ENCODE measurements at regions not wholly inside any gene's neighbourhood (a gene's known extent, or its start where the extent isn't known, plus 50 kb on each side); places are given as distances from the start of the nearest gene placed in this dataset.

- TF ChIP-seq CTCF (IDR thresholded peaks at IDR 0.05), result no peak
- Histone ChIP-seq H3K9me3 (no peaks in the 10 kb centered on the region), H3K4me3 (no peak overlapping the region), H3K36me3 (ENCODE audit: low read depth) (no peaks in the 10 kb centered on the region), H3K4me1 (ENCODE audit: low read depth) (no peaks in the 10 kb centered on the region)
- DNase-seq (no peak), ATAC-seq (no peak)
- intact Hi-C loops (cut with DNase I, micrococcal nuclease), result loop anchor here in 1 of 2 donors (5.0 kb wide), 1 partner anchor 252 kb away; no protein-coding TSS in a partner anchor
Observed at GRCh38 chr2:71799013-71799575, 345.7 kb downstream of the DYSF start.

GRCh38 chr2:71798266-71799012 is 345.1 kb downstream of the DYSF start:
- no peaks in the 10 kb centered on the region for H3K36me3 ChIP-seq (ENCODE audit: low read depth)
- intact Hi-C loops (cut with DNase I, micrococcal nuclease), result loop anchor here in 1 of 2 donors (5.0 kb wide), 1 partner anchor 251 kb away; no protein-coding TSS in a partner anchor
- peak in 2 of 3 donors; percentile 41 to 42 for DNase-seq
- TF ChIP-seq CTCF (IDR thresholded peaks at IDR 0.05), result peak; percentile 61
- peak; percentile 70 for ATAC-seq
- no peak overlapping the region for H3K4me3 ChIP-seq
- H3K4me1 ChIP-seq (ENCODE audit: low read depth), result no peaks in the 10 kb centered on the region
- no peaks in the 10 kb centered on the region for H3K9me3 ChIP-seq

- intact Hi-C loops (cut with DNase I, micrococcal nuclease), result loop anchor here in 1 of 2 donors (5.0 kb wide), 1 partner anchor 250 kb away; no protein-coding TSS in a partner anchor
- no peak for TF ChIP-seq CTCF (IDR thresholded peaks at IDR 0.05)
- DNase-seq, result no peak
Observed at GRCh38 chr2:71797035-71797810, 343.9 kb downstream of the DYSF start.

GRCh38 chr2:71796174-71796593 is 342.8 kb downstream of the DYSF start:
- H3K4me3 ChIP-seq, result no peak overlapping the region
- H3K4me1 ChIP-seq (ENCODE audit: low read depth), result no peaks in the 10 kb centered on the region
- H3K36me3 ChIP-seq (ENCODE audit: low read depth), result no peaks in the 10 kb centered on the region
- no peaks in the 10 kb centered on the region for H3K9me3 ChIP-seq
- ATAC-seq (no peak), DNase-seq (no peak)
- intact Hi-C loops (cut with DNase I, micrococcal nuclease), result loop anchor here in 1 of 2 donors (5.0 kb wide), 1 partner anchor 249 kb away; no protein-coding TSS in a partner anchor
- TF ChIP-seq CTCF (IDR thresholded peaks at IDR 0.05), result no peak

More at GRCh38 chr2:71797035-71797810, 343.9 kb downstream of the DYSF start:
- ATAC-seq, result no peak
- Histone ChIP-seq H3K4me3 (no peak overlapping the region), H3K4me1 (ENCODE audit: low read depth) (no peaks in the 10 kb centered on the region), H3K36me3 (ENCODE audit: low read depth) (no peaks in the 10 kb centered on the region), H3K9me3 (no peaks in the 10 kb centered on the region)

- H3K36me3 ChIP-seq (ENCODE audit: low read depth), result no peaks in the 10 kb centered on the region
- TF ChIP-seq CTCF (IDR thresholded peaks at IDR 0.05), result no peak
- DNase-seq, result no peak
- H3K4me1 ChIP-seq (ENCODE audit: low read depth), result no peaks in the 10 kb centered on the region
- intact Hi-C loops (cut with DNase I, micrococcal nuclease), result loop anchor here in 1 of 2 donors (5.0 kb wide), 1 partner anchor 248 kb away; no protein-coding TSS in a partner anchor
- H3K4me3 ChIP-seq, result no peak overlapping the region
- H3K9me3 ChIP-seq, result no peaks in the 10 kb centered on the region
- ATAC-seq, result no peak
Observed at GRCh38 chr2:71795486-71795885, 342.1 kb downstream of the DYSF start.

Data from mucosa of descending colon (tissue), 3 donors.